GM12875 (cell line): ENCODE measurements at regions not wholly inside any gene's neighbourhood (a gene's known extent, or its start where the extent isn't known, plus 50 kb on each side); places are given as distances from the start of the nearest gene placed in this dataset.

Experiments used
- H3K4me3 ChIP-seq: one replicate; pipeline ENCODE4 v1.5.1; 2011; ENCODE audit warnings: low read depth, low read length, control low read depth
- TF ChIP-seq, protein P1 (sequence below): IDR thresholded peaks from 2 replicates; pipeline ENCODE4 v1.5.1; 2011; ENCODE audit warnings: low read depth, mild to moderate bottlenecking, control low read depth, inconsistent platforms, low read length, moderate library complexity, borderline replicate concordance; ENCODE audit not compliant: insufficient read depth

GRCh38 chr16:35252356-35252936 lies 1793.0 kb downstream of the TP53TG3F start:
- H3K4me3 ChIP-seq, result no peak overlapping the region
- TF ChIP-seq, protein P1, sequence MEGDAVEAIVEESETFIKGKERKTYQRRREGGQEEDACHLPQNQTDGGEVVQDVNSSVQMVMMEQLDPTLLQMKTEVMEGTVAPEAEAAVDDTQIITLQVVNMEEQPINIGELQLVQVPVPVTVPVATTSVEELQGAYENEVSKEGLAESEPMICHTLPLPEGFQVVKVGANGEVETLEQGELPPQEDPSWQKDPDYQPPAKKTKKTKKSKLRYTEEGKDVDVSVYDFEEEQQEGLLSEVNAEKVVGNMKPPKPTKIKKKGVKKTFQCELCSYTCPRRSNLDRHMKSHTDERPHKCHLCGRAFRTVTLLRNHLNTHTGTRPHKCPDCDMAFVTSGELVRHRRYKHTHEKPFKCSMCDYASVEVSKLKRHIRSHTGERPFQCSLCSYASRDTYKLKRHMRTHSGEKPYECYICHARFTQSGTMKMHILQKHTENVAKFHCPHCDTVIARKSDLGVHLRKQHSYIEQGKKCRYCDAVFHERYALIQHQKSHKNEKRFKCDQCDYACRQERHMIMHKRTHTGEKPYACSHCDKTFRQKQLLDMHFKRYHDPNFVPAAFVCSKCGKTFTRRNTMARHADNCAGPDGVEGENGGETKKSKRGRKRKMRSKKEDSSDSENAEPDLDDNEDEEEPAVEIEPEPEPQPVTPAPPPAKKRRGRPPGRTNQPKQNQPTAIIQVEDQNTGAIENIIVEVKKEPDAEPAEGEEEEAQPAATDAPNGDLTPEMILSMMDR, result no peak

DNA sequence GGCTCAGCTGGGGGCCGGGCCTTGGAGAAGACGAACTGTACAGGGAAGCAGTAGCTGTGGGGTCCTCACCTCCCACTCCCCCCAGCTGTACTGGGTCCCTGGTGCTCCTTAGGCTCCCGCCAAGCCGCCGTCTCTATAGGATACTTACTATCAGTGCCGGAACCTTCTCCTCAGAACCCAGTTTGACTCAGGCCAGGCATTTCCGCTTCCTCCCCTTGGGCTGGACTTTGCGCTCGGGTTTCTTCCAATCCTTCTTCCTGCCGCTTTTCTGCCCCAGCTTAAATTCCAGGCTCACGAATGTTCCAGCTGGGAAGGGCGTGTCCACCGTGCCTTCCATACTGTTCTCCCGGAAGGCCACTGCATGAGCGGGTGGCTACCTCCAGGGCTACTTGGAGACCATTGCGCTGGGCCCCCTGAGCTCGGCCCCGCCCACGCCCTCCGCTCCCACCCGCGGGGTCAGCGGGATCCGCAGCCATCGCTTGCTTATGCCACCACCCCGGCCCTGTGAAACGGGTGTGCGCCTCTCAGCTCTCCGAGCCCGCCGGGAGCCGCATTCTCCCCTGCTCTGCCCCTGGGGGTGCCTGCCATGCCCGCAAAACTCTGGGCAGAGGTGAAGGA lies 1795.9 kb downstream of the TP53TG3F start:
- H3K4me3 ChIP-seq, result no peak overlapping the region
- TF ChIP-seq, protein P1, result no peak

DNA sequence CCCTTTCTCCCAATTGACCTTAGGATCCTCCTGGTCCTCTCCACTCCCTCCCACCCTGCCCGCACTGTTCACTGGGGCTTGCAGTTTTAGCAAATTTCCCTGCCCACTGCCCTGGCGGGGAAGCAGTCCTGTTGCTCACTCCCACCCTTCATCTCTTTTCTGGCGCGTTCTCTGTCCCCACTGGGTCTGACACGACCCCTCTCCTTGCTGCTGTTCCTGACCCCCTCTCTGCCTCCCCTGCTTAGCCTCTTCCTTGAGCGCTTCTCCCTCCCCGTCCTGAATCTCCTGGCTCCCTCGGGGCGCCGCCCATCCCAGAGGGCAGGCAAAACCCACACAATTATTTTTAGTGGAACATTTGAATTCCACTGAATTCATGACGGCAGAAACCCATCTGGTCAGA lies 1796.4 kb downstream of the TP53TG3F start:
- no peak overlapping the region for H3K4me3 ChIP-seq
- TF ChIP-seq, protein P1, result no peak

DNA sequence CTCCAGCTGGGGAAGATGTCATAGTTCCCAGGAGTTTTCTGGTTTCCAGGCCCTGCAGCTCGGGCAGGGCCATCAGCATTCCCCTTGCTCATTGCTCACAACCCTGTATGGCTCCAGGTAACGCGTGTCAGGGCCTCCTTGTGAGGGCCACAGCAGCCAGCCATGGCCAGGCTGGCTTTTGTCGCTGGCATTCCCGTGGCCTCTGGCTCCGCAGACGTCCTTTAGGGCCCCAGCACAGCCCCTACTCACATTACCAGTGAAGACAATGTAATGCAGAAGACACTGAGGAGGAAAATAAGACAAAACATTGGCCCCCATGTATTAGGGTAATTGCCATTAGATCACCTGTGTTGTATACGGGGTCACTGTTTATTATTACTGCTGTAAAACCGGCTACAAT lies 1799.0 kb downstream of the TP53TG3F start:
- no peak overlapping the region for H3K4me3 ChIP-seq
- TF ChIP-seq, protein P1, result no peak

- H3K4me3 ChIP-seq, result no peak overlapping the region
- TF ChIP-seq, protein P1, result no peak
Observed at GRCh38 chr16:35295856-35296255, 1836.4 kb downstream of the TP53TG3F start.

DNA sequence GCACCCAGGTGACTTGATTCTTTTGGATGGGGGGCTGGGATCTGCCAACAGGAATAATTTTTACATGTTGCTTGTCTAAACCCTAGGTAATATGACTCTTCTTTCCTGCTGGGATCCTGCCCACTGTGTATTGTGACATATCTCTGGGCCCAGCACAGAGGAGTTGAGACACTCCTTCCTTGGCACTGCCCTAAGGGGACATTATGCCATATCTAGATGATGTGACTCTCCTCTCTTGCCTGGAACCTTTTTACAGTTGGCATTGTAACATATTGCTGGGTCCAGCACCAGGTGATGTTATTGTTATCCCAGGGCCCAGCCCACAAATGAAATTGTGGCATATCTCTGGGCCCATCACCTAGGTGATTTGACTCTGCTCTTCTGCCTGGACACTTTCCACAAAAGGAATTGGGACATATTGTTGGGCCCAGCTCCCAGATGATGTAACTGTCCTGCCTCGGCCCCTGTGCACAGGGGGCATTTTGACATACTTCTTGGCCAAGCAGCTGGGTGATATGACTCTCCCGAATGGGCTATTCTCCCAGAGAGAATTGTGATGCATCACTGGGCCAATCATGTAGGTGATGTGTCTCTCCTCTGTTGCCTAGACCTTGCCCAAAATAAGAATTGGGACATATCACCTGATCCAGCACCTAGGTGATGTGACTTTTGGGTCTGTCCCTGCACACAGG lies 1837.7 kb downstream of the TP53TG3F start:
- no peak overlapping the region for H3K4me3 ChIP-seq
- TF ChIP-seq, protein P1, result no peak
